Loucy (cell line): ENCODE measurements at regions not wholly inside any gene's neighbourhood (a gene's known extent, or its start where the extent isn't known, plus 50 kb on each side); places are given as distances from the start of the nearest gene placed in this dataset.

Source experiments
- CTCF ChIP-seq: fragments of 200-600 bp; sonication (generic); conservative IDR thresholded peaks from 2 replicates; pipeline ENCODE4 v1.5.1; 2014; ENCODE audit warnings: mild to moderate bottlenecking, antibody characterized with exemption, low read length
- EZH2phosphoT487 ChIP-seq: fragments of 200-600 bp; IDR thresholded peaks from 2 replicates; pipeline ENCODE4 v1.6.1; 2018; ENCODE audit warnings: antibody characterized with exemption, mild to moderate bottlenecking, moderate library complexity, borderline replicate concordance

GRCh38 chr9:22722492-22722891, 275.9 kb downstream of the DMRTA1 start:
- TF ChIP-seq CTCF (no peak), EZH2phosphoT487 (no peak)
